GM20000 (cell line): ENCODE measurements at regions not wholly inside any gene's neighbourhood (a gene's known extent, or its start where the extent isn't known, plus 50 kb on each side); places are given as distances from the start of the nearest gene placed in this dataset.

Source experiments
- DNase-seq: peaks from one replicate; pipeline ENCODE4 v3.0.0; 2012; ENCODE audit warnings: low spot score
- TF ChIP-seq, protein P1 (sequence below): IDR thresholded peaks from 2 replicates; pipeline ENCODE4 v1.5.1; 2012; ENCODE audit warnings: mild to moderate bottlenecking, control low read depth; ENCODE audit errors: extremely low read depth, missing control alignments

DNA sequence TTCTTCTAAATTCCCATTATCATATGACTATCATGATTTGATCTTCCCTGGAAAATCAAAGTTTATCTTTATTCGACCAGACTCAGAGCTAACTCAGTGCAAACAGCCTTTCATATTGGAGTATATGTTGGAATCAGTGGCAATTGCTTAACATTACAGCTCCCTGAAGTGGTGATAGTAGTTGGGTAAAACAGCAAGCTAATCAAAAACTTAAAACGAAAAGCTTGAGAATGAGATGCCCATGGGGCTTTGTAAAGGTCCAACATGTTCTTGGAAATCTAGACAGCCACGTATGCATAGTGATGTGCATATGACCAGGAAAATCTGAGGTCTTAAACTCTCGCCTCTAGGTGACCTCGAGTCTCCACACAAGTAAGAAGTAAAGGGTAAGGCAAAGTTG is 437.6 kb downstream of the KIF16B start:
- DNase-seq = no peak
- TF ChIP-seq, protein P1, sequence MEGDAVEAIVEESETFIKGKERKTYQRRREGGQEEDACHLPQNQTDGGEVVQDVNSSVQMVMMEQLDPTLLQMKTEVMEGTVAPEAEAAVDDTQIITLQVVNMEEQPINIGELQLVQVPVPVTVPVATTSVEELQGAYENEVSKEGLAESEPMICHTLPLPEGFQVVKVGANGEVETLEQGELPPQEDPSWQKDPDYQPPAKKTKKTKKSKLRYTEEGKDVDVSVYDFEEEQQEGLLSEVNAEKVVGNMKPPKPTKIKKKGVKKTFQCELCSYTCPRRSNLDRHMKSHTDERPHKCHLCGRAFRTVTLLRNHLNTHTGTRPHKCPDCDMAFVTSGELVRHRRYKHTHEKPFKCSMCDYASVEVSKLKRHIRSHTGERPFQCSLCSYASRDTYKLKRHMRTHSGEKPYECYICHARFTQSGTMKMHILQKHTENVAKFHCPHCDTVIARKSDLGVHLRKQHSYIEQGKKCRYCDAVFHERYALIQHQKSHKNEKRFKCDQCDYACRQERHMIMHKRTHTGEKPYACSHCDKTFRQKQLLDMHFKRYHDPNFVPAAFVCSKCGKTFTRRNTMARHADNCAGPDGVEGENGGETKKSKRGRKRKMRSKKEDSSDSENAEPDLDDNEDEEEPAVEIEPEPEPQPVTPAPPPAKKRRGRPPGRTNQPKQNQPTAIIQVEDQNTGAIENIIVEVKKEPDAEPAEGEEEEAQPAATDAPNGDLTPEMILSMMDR = no peak

DNA sequence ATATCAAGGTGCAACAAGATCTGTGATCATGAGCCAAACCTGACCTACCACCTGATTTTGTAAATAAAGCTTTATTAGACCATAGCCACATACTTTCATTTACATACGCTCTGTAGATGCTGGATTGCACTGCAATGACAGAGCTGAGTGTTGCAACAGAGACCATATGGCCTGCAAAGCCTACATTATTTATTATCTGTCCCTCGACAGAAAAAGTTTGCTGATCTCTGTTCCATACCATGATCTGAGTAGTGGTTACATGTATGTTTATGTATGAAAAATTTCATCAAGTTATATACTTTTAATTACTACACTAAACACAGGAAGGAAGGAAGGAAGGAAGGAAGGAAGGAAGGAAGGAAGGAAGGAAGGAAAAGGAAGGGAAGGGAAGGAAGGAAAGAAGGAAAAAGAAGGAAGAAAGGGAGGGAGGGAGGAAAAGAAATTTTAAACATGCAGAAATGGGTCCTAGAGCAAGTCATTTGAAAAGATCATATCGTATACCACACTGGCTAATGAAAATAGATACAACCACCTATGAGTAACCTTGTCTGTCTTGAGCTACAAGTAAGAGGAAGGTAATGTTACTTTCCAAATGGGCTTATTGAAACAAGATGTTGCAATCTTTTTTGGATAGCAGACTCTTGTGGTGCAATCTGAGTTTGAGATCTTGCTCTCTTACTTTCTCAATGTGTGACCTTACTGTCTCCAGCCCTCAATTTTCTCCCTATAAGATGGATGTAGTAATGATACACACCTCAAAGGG is 441.0 kb downstream of the KIF16B start:
- DNase-seq = no peak
- TF ChIP-seq, protein P1 = no peak

DNA sequence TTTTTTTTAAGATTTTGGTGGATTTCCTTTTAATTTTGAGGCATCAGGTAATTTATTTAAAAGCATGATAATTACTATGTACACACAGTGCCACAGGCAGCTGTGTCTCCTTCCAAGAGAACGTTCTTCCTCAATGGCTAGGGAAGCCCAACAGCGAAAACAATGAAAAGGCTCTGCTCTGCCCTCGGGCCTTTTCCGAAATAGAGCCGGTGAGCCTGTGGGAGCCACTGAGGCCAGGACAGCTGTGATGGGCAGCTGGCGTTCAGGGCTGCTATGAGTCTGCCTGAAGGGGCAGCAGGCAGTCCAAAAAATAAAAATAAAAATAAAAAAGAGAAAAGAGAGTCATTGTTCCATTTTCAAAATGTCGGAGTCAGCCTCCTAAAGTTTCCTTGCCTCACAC is 443.8 kb downstream of the KIF16B start:
- DNase-seq = no peak
- TF ChIP-seq, protein P1 = no peak

DNA sequence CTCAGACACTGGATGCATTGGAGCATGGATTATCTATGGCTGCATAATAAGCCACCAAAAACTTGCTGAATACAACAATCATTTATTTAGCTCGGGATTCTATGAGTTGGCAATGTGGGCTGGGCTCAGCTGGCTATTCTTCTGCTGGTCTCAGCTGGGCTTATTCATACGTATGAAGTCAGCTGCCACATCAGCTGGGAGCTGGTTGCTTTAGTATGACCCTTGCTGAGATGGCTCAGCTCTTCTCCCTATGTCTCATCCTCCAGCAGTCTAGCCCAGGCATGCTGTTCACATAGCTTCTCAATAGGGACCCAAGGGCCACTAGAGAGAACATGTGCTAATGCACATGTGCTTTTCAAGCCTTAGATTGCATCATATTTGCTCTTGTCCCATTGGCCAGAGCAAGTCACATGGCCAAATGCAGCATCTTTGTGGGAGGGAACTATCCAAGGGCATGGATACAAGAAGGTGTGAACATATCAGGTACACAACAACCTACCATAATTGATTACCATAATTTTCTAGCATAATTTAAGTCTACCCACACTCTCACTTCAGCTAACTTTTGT is 444.6 kb downstream of the KIF16B start:
- TF ChIP-seq, protein P1 = no peak
- no peak for DNase-seq

DNA sequence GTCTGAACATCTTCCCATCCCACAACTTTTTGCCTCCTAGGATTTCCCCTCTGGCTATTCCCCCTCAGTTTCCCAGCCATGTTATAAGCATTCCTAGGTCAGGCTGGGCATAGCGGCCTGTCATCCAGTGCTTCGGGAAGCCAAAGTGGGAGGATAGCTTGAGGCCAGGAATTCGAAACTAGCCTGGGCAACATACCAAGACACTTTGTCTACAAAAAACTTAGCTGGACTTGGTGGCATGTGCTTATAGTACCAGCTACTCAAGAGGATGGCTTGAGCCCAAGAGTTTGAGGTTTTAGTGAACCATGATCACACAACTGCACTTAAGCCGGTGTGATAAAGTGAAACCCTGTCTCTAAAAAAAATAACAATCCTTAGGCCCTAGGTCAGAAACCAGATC is 447.4 kb downstream of the KIF16B start:
- TF ChIP-seq, protein P1 = no peak
- no peak for DNase-seq

DNA sequence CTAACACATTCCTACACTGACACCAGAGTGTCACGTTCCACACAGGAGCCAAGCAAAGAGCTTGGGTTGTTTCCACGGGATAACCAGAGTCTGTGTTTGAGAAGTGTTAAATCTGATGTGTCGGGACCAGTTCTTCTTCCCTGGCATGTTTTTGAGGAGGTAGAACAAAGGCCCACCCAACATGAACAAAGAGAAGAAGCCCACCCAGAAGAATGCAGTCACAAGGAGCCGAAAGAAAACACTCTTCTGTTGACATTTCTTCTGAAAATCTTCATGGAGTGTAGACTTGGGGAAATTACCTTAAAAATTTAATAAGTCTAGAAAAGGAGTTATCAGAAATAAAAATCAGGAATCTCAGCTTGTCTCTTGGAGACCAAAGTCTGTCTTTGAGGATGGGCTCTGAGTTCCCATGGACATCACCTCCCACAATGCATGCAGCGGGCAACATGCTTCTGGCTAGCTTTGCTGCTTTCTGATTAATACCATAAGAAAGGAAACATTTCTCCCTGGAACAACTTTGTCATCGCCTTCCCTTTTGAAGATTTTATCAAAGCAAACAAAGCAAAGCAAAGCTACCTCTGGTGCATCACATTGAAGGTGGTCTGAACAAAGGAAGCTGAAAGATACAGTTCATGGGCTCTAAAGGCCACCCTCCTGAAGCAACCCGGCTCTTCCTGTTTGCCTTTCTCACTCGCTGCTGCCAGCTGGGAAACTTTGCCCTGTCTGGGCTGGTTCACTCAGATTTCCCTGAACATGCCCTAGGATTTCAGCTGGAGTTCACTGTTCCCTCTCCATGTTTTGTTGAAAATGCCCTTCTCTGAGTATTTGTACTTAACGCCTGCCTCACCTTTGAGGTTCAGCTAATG is 448.1 kb downstream of the KIF16B start:
- TF ChIP-seq, protein P1 = no peak
- no peak for DNase-seq

DNA sequence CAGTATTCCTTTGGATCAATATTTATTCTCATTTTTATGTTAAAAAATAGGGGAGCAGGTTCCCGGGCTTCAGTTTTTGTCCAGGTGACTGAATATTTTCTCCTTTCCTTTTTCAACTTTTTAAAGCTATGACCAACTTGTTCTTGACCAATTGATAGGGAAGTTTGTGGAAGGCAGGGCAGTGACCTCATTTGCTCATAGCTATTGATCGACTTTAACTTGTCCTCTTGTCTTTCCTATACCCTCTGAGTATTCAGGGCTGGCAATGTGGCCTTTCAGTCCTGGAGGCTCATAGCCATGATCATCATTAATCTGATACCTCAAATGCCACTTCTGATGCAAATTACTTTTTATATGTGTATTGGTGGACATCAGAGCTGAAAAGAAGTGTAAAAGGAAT is 448.8 kb downstream of the KIF16B start:
- TF ChIP-seq, protein P1 = no peak
- no peak for DNase-seq
